Liver (tissue), 8 donors: ENCODE measurements at regions not wholly inside any gene's neighbourhood (a gene's known extent, or its start where the extent isn't known, plus 50 kb on each side); places are given as distances from the start of the nearest gene placed in this dataset.

Source experiments
- DNase-seq: peaks from one replicate; pipeline ENCODE4 v3.0.0-alpha.2; 2017; ENCODE audit warnings: low spot score
- H3K27ac ChIP-seq, 2 donors: one replicate each; pipeline ENCODE4 v1.7.0; 2013; ENCODE audit warnings: inconsistent platforms in 2 of 2, low read length in 2 of 2, control low read depth in 1 of 2, low read depth in 1 of 2, mild to moderate bottlenecking in 1 of 2
- H3K27me3 ChIP-seq, 4 donors: one replicate each; pipeline versions ENCODE4 v1.6.1 to v1.7.0; 2013; ENCODE audit warnings: low read length in 3 of 4, inconsistent platforms in 1 of 4, mild to moderate bottlenecking in 1 of 4, moderate library complexity in 1 of 4; ENCODE audit not compliant: control insufficient read depth in 4 of 4, insufficient read depth in 4 of 4
- H3K36me3 ChIP-seq, 4 donors: one replicate each; pipeline versions ENCODE4 v1.6.1 to v1.7.0; 2013; ENCODE audit warnings: low read length in 3 of 4, mild to moderate bottlenecking in 3 of 4, low read depth in 1 of 4, moderate library complexity in 1 of 4; ENCODE audit not compliant: control insufficient read depth in 4 of 4, insufficient read depth in 3 of 4
- H3K4me1 ChIP-seq, 4 donors: one replicate each; pipeline versions ENCODE4 v1.6.1 to v1.7.0; 2013; ENCODE audit warnings: low read length in 3 of 4, mild to moderate bottlenecking in 3 of 4, moderate library complexity in 1 of 4; ENCODE audit not compliant: control insufficient read depth in 4 of 4, insufficient read depth in 4 of 4
- H3K4me3 ChIP-seq, 3 donors: one replicate each; pipeline versions ENCODE4 v1.6.1 to v1.7.0; 2013; ENCODE audit warnings: low read length in 3 of 3, control low read depth in 1 of 3, low read depth in 1 of 3, mild to moderate bottlenecking in 1 of 3
- H3K9ac ChIP-seq, 2 donors: one replicate each; pipeline ENCODE4 v1.7.0; 2013; ENCODE audit warnings: low read length in 2 of 2, mild to moderate bottlenecking in 2 of 2, moderate library complexity in 2 of 2, control low read depth in 1 of 2, low read depth in 1 of 2
- H3K9me3 ChIP-seq, 4 donors: one replicate each; pipeline versions ENCODE4 v1.6.1 to v1.7.0; 2013; ENCODE audit warnings: low read length in 3 of 4; ENCODE audit not compliant: control insufficient read depth in 4 of 4
- ATF3 ChIP-seq: IDR thresholded peaks from 2 replicates; pipeline ENCODE4 v1.6.1; 2016; ENCODE audit warnings: antibody characterized with exemption
- EGR1 ChIP-seq, 2 donors: IDR thresholded peaks; 2 replicates each; pipeline ENCODE4 v1.6.1; 2016 to 2018; ENCODE audit warnings: antibody characterized with exemption in 2 of 2, low read depth in 2 of 2
- FOXA1 ChIP-seq: IDR thresholded peaks from 2 replicates; pipeline ENCODE4 v1.6.1; 2016; ENCODE audit warnings: antibody characterized with exemption
- FOXA2 ChIP-seq: IDR thresholded peaks from 2 replicates; pipeline ENCODE4 v1.6.1; 2016; ENCODE audit warnings: antibody characterized with exemption
- GABPA ChIP-seq, 2 donors: IDR thresholded peaks in 1 of 2; conservative IDR thresholded peaks in 1 of 2; 2 replicates each; pipeline ENCODE4 v1.6.1; 2016; ENCODE audit warnings: antibody characterized with exemption in 2 of 2, mild to moderate bottlenecking in 1 of 2, moderate library complexity in 1 of 2
- HNF4A ChIP-seq, 2 donors: conservative IDR thresholded peaks; 2 replicates each; pipeline ENCODE4 v1.6.1; 2016; ENCODE audit warnings: antibody characterized with exemption in 2 of 2, mild to moderate bottlenecking in 2 of 2
- HNF4G ChIP-seq: IDR thresholded peaks from 2 replicates; pipeline ENCODE4 v1.6.1; 2016; ENCODE audit warnings: antibody characterized with exemption
- JUND ChIP-seq, 2 donors: IDR thresholded peaks; 2 replicates each; pipeline ENCODE4 v1.6.1; 2016; ENCODE audit warnings: antibody characterized with exemption in 2 of 2
- NR2F2 ChIP-seq: IDR thresholded peaks from 2 replicates; pipeline ENCODE4 v1.6.1; 2016; ENCODE audit warnings: antibody characterized with exemption
- RAD21 ChIP-seq, 2 donors: IDR thresholded peaks; 2 replicates each; pipeline ENCODE4 v1.6.1; 2016; ENCODE audit warnings: antibody characterized with exemption in 2 of 2, mild to moderate bottlenecking in 2 of 2
- REST ChIP-seq: IDR thresholded peaks from 2 replicates; pipeline ENCODE4 v1.6.1; 2016; ENCODE audit warnings: antibody characterized with exemption, mild to moderate bottlenecking
- RXRA ChIP-seq, 2 donors: IDR thresholded peaks; 2 replicates each; pipeline ENCODE4 v1.6.1; 2017 to 2018; ENCODE audit warnings: antibody characterized with exemption in 2 of 2, mild to moderate bottlenecking in 1 of 2
- SP1 ChIP-seq: IDR thresholded peaks from 2 replicates; pipeline ENCODE4 v1.6.1; 2018; ENCODE audit warnings: antibody characterized with exemption, mild to moderate bottlenecking
- TAF1 ChIP-seq: conservative IDR thresholded peaks from 2 replicates; pipeline ENCODE4 v1.6.1; 2016; ENCODE audit warnings: antibody characterized with exemption, mild to moderate bottlenecking
- YY1 ChIP-seq: IDR thresholded peaks from 2 replicates; pipeline ENCODE4 v1.6.1; 2016; ENCODE audit warnings: antibody characterized with exemption, mild to moderate bottlenecking
- WGBS: extraction: QIAGEN DNeasy Blood & Tissue Kit; methylation state at CpG from one replicate; pipeline ENCODE4 v1.1.7; 2013; 5-methylcytosine and 5-hydroxymethylcytosine counted together
- TF ChIP-seq, protein P1 (sequence below): IDR thresholded peaks from 2 replicates; pipeline ENCODE4 v1.6.1; 2016; ENCODE audit warnings: antibody characterized with exemption
- TF ChIP-seq, protein P2 (sequence below): fragments of 150-350 bp; IDR thresholded peaks from 2 replicates; pipeline ENCODE4 v1.5.1; 2017; ENCODE audit warnings: improper control_type of control experiment, low read depth, low read length; ENCODE audit not compliant: missing input control
- donor health status: healthy.
- donor health status: healthy.
- donor health status: healthy.
- donor health status: healthy.
- donor health status: healthy.

DNA sequence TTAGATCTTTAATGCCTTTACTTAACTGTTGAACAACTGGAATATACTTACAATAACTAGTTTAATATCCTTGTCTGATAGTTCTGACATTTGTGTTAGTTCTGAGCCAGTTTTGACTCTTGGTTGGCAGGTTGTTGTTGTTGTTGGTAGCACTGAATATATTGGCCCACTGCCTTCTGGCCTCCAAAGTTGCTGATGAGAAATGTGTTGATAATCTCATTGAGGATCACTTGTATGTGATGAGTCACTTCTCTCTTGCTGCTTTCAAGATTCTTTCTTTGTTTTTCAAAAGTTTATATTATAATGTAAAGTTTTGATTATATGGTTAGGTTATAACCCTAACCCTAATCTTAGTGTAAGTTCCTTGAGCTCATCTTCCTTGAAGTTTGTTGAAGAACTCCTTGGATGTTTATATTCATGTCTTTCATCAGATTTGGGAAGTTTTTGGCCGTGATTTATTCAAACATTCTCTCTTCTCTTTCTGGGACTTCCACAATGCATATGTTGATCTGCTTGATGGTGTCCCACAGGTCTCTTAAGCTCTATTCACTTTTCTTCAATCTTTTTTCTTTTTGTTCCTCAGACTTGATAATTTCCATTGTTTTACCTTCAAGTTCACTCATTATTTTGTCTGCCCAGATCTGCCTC, 149.7 kb downstream of the FGF18 start:
- 36% methylated on average over 1 of the region's 1 CpG for WGBS
- DNase-seq = no peak
- Histone ChIP-seq H3K27me3 (no peaks in the 10 kb centered on the region), H3K9me3 (peaks cover 0 to 14% (median 4%) of the 10 kb centered on the region in 4 donors), H3K4me1 (no peaks in the 10 kb centered on the region), H3K27ac (no peak overlapping the region), H3K4me3 (no peak overlapping the region), H3K9ac (no peak overlapping the region), H3K36me3 (no peaks in the 10 kb centered on the region)
- TF ChIP-seq, protein P1, sequence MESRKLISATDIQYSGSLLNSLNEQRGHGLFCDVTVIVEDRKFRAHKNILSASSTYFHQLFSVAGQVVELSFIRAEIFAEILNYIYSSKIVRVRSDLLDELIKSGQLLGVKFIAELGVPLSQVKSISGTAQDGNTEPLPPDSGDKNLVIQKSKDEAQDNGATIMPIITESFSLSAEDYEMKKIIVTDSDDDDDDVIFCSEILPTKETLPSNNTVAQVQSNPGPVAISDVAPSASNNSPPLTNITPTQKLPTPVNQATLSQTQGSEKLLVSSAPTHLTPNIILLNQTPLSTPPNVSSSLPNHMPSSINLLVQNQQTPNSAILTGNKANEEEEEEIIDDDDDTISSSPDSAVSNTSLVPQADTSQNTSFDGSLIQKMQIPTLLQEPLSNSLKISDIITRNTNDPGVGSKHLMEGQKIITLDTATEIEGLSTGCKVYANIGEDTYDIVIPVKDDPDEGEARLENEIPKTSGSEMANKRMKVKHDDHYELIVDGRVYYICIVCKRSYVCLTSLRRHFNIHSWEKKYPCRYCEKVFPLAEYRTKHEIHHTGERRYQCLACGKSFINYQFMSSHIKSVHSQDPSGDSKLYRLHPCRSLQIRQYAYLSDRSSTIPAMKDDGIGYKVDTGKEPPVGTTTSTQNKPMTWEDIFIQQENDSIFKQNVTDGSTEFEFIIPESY = no peak
- no peak for TF ChIP-seq YY1
- no peak for TF ChIP-seq TAF1
- TF ChIP-seq NR2F2 = no peak
- TF ChIP-seq HNF4A (conservative IDR thresholded peaks at IDR 0.05) = no peak

DNA sequence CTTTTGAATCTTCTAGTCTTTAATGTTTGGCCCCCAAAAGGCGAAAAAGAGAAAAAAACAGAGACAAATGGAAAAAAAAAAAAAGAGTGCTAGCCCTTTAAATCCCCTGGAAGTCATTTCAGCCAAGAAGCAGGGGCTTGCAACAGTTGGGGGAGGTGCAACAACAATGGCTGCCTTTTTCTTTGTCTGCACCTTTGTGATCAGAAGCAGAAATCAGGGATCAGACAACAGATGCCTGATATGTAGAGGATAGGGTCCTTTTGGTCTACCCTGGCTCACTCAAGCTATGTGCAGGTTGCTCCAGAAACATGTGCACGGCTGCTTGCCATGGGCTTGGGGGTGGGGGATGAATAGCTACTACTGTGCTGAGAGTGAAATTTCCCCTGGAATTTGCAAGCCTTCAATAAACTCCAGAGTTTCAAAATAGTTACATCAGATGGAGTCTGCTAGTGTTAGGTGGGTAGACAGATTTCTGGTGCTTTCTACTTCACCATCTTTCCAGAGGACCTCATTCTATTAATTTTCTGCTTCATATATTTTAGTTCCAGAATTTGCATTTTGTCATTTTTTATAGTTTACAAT, 150.9 kb downstream of the FGF18 start:
- WGBS = 57% methylated on average over 2 of the region's 2 CpGs
- Histone ChIP-seq H3K27me3 (no peaks in the 10 kb centered on the region), H3K9me3 (peaks cover 0 to 14% (median 4%) of the 10 kb centered on the region in 4 donors), H3K4me3 (no peak overlapping the region), H3K36me3 (no peaks in the 10 kb centered on the region), H3K27ac (no peak overlapping the region), H3K9ac (no peak overlapping the region), H3K4me1 (no peaks in the 10 kb centered on the region)
- no peak for TF ChIP-seq FOXA2
- TF ChIP-seq EGR1 (IDR thresholded peaks at IDR 0.05; ENCODE audit: low read depth in 2 of 2) = no peak
- no peak for TF ChIP-seq SP1
- no peak for TF ChIP-seq NR2F2
- no peak for TF ChIP-seq HNF4A (conservative IDR thresholded peaks at IDR 0.05)
- TF ChIP-seq, protein P1 = no peak
- TF ChIP-seq TAF1 = no peak
- no peak for TF ChIP-seq RXRA (IDR thresholded peaks at IDR 0.05)
- no peak for TF ChIP-seq RAD21 (IDR thresholded peaks at IDR 0.05)
- TF ChIP-seq HNF4G = no peak
- no peak for TF ChIP-seq JUND (IDR thresholded peaks at IDR 0.05)
- no peak for TF ChIP-seq YY1
- TF ChIP-seq REST = no peak
- TF ChIP-seq ATF3 = no peak
- TF ChIP-seq GABPA (IDR thresholded peaks at IDR 0.05 in 1 of 2, conservative IDR thresholded peaks at IDR 0.05 in 1 of 2) = no peak
- TF ChIP-seq, protein P2, sequence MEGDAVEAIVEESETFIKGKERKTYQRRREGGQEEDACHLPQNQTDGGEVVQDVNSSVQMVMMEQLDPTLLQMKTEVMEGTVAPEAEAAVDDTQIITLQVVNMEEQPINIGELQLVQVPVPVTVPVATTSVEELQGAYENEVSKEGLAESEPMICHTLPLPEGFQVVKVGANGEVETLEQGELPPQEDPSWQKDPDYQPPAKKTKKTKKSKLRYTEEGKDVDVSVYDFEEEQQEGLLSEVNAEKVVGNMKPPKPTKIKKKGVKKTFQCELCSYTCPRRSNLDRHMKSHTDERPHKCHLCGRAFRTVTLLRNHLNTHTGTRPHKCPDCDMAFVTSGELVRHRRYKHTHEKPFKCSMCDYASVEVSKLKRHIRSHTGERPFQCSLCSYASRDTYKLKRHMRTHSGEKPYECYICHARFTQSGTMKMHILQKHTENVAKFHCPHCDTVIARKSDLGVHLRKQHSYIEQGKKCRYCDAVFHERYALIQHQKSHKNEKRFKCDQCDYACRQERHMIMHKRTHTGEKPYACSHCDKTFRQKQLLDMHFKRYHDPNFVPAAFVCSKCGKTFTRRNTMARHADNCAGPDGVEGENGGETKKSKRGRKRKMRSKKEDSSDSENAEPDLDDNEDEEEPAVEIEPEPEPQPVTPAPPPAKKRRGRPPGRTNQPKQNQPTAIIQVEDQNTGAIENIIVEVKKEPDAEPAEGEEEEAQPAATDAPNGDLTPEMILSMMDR = no peak
- TF ChIP-seq FOXA1 = no peak
- no peak for DNase-seq
